ENCODE measurements at regions not wholly inside any gene's neighbourhood (a gene's known extent, or its start where the extent isn't known, plus 50 kb on each side); places are given as distances from the start of the nearest gene placed in this dataset.

DNA sequence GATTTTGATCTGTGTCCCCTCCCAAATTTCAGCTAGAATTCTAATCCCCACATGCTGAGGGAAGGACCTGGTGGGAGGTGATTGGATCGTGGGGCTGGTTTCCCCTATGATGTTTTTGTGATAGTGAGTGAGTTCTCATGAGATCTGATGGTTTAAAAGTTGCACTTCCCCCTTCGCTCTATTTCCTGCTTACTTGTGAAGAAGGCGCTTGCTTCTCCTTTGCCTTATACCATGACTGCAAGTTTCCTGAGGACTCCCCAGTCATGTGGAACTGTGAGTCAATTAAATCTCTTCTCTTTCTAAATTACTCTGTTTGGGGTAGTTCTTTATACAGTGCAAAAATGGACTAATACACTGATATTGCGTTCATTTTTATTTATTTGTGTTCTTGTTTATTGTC is 636.8 kb upstream of the LINC00305 start:
- Histone ChIP-seq H3K27me3 (ENCODE audit: control insufficient read depth, extremely low read depth, insufficient read depth, low read length) (no peaks in the 10 kb centered on the region), H3K9ac (ENCODE audit: control insufficient read depth, extremely low read depth, insufficient read depth, low read length) (no peak overlapping the region), H3K36me3 (ENCODE audit: control insufficient read depth in 2 of 2, extremely low read depth in 1 of 2, insufficient read depth in 2 of 2, low read length in 2 of 2) (no peaks in the 10 kb centered on the region), H3K9me3 (ENCODE audit: control insufficient read depth, low read depth, low read length) (peaks cover 2% of the 10 kb centered on the region), H3K4me1 (ENCODE audit: control insufficient read depth, extremely low read depth, insufficient read depth, low read length) (no peaks in the 10 kb centered on the region), H3K4me2 (ENCODE audit: control insufficient read depth, extremely low read depth, insufficient read depth, low read depth, low read length) (no peak overlapping the region), H3K9me1 (ENCODE audit: control insufficient read depth, extremely low read depth, insufficient read depth, low read length) (no peaks in the 10 kb centered on the region), H3K4me3 (ENCODE audit: control insufficient read depth in 2 of 3, extremely low read depth in 1 of 3, insufficient read depth in 2 of 3, low read depth in 1 of 3, low read length in 3 of 3) (no peak overlapping the region), H2AFZ (ENCODE audit: control insufficient read depth, low read length) (no peak overlapping the region), H4K20me1 (ENCODE audit: control insufficient read depth, extremely low read depth, insufficient read depth, low read length) (no peaks in the 10 kb centered on the region), H3K79me2 (ENCODE audit: control insufficient read depth, insufficient read depth, low read length) (no peaks in the 10 kb centered on the region), H3K27ac (ENCODE audit: control insufficient read depth, insufficient read depth, low read length) (no peak overlapping the region)
- TF ChIP-seq CTCF (optimal IDR thresholded peaks at IDR 0.05 in 1 of 3, IDR thresholded peaks at IDR 0.05 in 1 of 3, conservative IDR thresholded peaks at IDR 0.05 in 1 of 3; ENCODE audit: extremely low read depth in 1 of 3, insufficient read depth in 2 of 3, low read length in 3 of 3) (no peak), EZH2 (IDR thresholded peaks at IDR 0.05; ENCODE audit: low read length) (no peak)
- FAIRE-seq (no peak), DNase-seq (ENCODE audit: low read depth, low spot score) (no peak)
- dilution Hi-C loops (cut with MboI; ENCODE audit: extremely low pct_ligation_motif_present, low sequenced_read_pairs) = no loop called here

DNA sequence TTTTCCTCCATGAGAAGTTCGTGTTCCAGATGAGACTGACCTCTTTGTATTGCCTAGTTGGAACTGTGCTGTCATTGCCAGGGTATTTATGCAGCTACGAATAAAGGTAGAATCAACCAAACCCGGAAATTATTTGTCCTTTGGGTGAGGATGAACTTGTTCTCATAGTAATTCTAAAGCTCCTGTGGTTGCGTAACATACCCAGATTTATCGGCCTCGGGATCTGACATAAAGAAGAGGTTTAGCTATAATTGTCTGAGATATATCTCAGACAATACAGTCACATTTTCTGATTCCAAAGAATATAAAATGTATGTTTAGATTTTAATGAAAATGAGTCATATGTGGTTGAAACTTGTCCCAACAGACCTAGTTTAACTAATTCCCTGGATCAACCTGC is 628.7 kb upstream of the LINC00305 start:
- Histone ChIP-seq H3K27me3 (ENCODE audit: control insufficient read depth, extremely low read depth, insufficient read depth, low read length) (no peaks in the 10 kb centered on the region), H3K36me3 (ENCODE audit: control insufficient read depth in 2 of 2, extremely low read depth in 1 of 2, insufficient read depth in 2 of 2, low read length in 2 of 2) (no peaks in the 10 kb centered on the region), H3K9ac (ENCODE audit: control insufficient read depth, extremely low read depth, insufficient read depth, low read length) (no peak overlapping the region), H3K4me3 (ENCODE audit: control insufficient read depth in 2 of 3, extremely low read depth in 1 of 3, insufficient read depth in 2 of 3, low read depth in 1 of 3, low read length in 3 of 3) (no peak overlapping the region), H2AFZ (ENCODE audit: control insufficient read depth, low read length) (no peak overlapping the region), H3K4me1 (ENCODE audit: control insufficient read depth, extremely low read depth, insufficient read depth, low read length) (no peaks in the 10 kb centered on the region), H3K9me3 (ENCODE audit: control insufficient read depth, low read depth, low read length) (peaks cover 2% of the 10 kb centered on the region), H3K9me1 (ENCODE audit: control insufficient read depth, extremely low read depth, insufficient read depth, low read length) (no peaks in the 10 kb centered on the region), H4K20me1 (ENCODE audit: control insufficient read depth, extremely low read depth, insufficient read depth, low read length) (no peaks in the 10 kb centered on the region), H3K4me2 (ENCODE audit: control insufficient read depth, extremely low read depth, insufficient read depth, low read depth, low read length) (no peak overlapping the region), H3K79me2 (ENCODE audit: control insufficient read depth, insufficient read depth, low read length) (no peaks in the 10 kb centered on the region), H3K27ac (ENCODE audit: control insufficient read depth, insufficient read depth, low read length) (no peak overlapping the region)
- dilution Hi-C loops (cut with MboI; ENCODE audit: extremely low pct_ligation_motif_present, low sequenced_read_pairs) = no loop called here
- DNase-seq (ENCODE audit: low read depth, low spot score) (no peak), FAIRE-seq (no peak)
- TF ChIP-seq EZH2 (IDR thresholded peaks at IDR 0.05; ENCODE audit: low read length) (no peak), CTCF (optimal IDR thresholded peaks at IDR 0.05 in 1 of 3, IDR thresholded peaks at IDR 0.05 in 1 of 3, conservative IDR thresholded peaks at IDR 0.05 in 1 of 3; ENCODE audit: extremely low read depth in 1 of 3, insufficient read depth in 2 of 3, low read length in 3 of 3) (no peak)

Data from keratinocyte (primary cell).